T-cell (primary cell): ENCODE measurements at regions not wholly inside any gene's neighbourhood (a gene's known extent, or its start where the extent isn't known, plus 50 kb on each side); places are given as distances from the start of the nearest gene placed in this dataset.
"Not testable (repeated sequence)": the region's sequence is repeated elsewhere in the genome, so short reads cannot be mapped to it uniquely, and the experiment has no call there.

Experiments used
- ATAC-seq, 4 experiments: fragments of 200-7000 bp in 3 of 4; fragments of 150-1000 bp in 1 of 4; cut with Tn5 transposase; replicated peaks in 1 of 4; 1 replicate in 3 of 4; 2 replicates in 1 of 4; pipeline ENCODE4 v1.10.0; 2021; ENCODE audit warnings: moderate library complexity in 3 of 4, mild to moderate bottlenecking in 2 of 4, moderate number of reproducible peaks in 1 of 4
- CTCF ChIA-PET, 2 donors: fragments of 300-600 bp; sonication (Branson Sonifier 250); formaldehyde crosslinking; loops; one replicate each; lab custom pipeline; 2022; ENCODE audit warnings: antibody characterized with exemption in 2 of 2; lab: Charles Lee
- POLR2A ChIA-PET, 2 donors: fragments of 300-600 bp; sonication (Branson Sonifier 250); formaldehyde crosslinking; loops; one replicate each; lab custom pipeline; 2022; ENCODE audit warnings: antibody characterized with exemption in 2 of 2; lab: Charles Lee
- DNase-seq, 35 experiments: peaks; one replicate each; pipeline versions ENCODE4 v3.0.0 to v3.0.0-alpha.2; 2013 to 2023
- H3K27ac ChIP-seq: one replicate; pipeline ENCODE4 v1.5.1; 2013; ENCODE audit warnings: low read length
- H3K27me3 ChIP-seq, 2 experiments: replicated peaks in 1 of 2; 1 replicate in 1 of 2; 2 replicates in 1 of 2; pipeline versions ENCODE4 v1.6.1 to v1.7.0; 2013; ENCODE audit warnings: low read length in 1 of 2, mixed read lengths in 1 of 2; ENCODE audit not compliant: control insufficient read depth in 2 of 2, insufficient read depth in 2 of 2; ENCODE audit errors: extremely low read depth in 1 of 2
- H3K36me3 ChIP-seq, 2 donors: 1 replicate in 1 of 2; 2 replicates in 1 of 2; pipeline versions ENCODE4 v1.6.1 to v1.7.0; 2013; ENCODE audit warnings: low read length in 1 of 2; ENCODE audit not compliant: control insufficient read depth in 2 of 2, insufficient read depth in 1 of 2; ENCODE audit errors: extremely low read depth in 1 of 2
- H3K4me1 ChIP-seq, 2 experiments: 1 replicate in 1 of 2; 2 replicates in 1 of 2; pipeline versions ENCODE4 v1.6.1 to v1.7.0; 2013; ENCODE audit warnings: low read length in 2 of 2, mixed read lengths in 1 of 2; ENCODE audit not compliant: insufficient read depth in 2 of 2, control insufficient read depth in 1 of 2; ENCODE audit errors: extremely low read depth in 1 of 2
- H3K4me3 ChIP-seq, 2 donors: 1 replicate in 1 of 2; 2 replicates in 1 of 2; pipeline versions ENCODE4 v1.5.1 to v1.7.0; 2013; ENCODE audit warnings: mild to moderate bottlenecking in 2 of 2, low read length in 1 of 2, moderate library complexity in 1 of 2; ENCODE audit not compliant: control insufficient read depth in 1 of 2; ENCODE audit errors: extremely low read depth in 1 of 2
- H3K9me3 ChIP-seq: 2 replicates; pipeline ENCODE4 v1.7.0; 2013
- H3K27ac Mint-ChIP-seq, 2 donors: one replicate each; pipeline ENCODE4 v1.8.0; 2020 to 2021; ENCODE audit warnings: mild to moderate bottlenecking in 2 of 2, mixed read lengths in 2 of 2
- H3K27me3 Mint-ChIP-seq, 2 donors: one replicate each; pipeline ENCODE4 v1.8.0; 2021 to 2022; ENCODE audit warnings: mixed read lengths in 2 of 2
- H3K36me3 Mint-ChIP-seq: one replicate; pipeline ENCODE4 v1.8.0; 2021; ENCODE audit warnings: mixed read lengths
- H3K4me1 Mint-ChIP-seq, 3 donors: one replicate each; pipeline ENCODE4 v1.8.0; 2020 to 2022; ENCODE audit warnings: mixed read lengths in 3 of 3, mild to moderate bottlenecking in 1 of 3
- H3K4me3 Mint-ChIP-seq, 3 donors: one replicate each; pipeline ENCODE4 v1.8.0; 2020 to 2022; ENCODE audit warnings: mild to moderate bottlenecking in 3 of 3, mixed read lengths in 3 of 3, moderate library complexity in 3 of 3
- H3K9me3 Mint-ChIP-seq, 3 donors: one replicate each; pipeline ENCODE4 v1.8.0; 2020 to 2022; ENCODE audit warnings: mixed read lengths in 3 of 3
- WGBS: methylation state at CpG from one replicate; pipeline ENCODE4 v1.1.5; 2013; ENCODE audit warnings: missing lambda C conversion rate; ENCODE audit not compliant: insufficient coverage; 5-methylcytosine and 5-hydroxymethylcytosine counted together

DNA sequence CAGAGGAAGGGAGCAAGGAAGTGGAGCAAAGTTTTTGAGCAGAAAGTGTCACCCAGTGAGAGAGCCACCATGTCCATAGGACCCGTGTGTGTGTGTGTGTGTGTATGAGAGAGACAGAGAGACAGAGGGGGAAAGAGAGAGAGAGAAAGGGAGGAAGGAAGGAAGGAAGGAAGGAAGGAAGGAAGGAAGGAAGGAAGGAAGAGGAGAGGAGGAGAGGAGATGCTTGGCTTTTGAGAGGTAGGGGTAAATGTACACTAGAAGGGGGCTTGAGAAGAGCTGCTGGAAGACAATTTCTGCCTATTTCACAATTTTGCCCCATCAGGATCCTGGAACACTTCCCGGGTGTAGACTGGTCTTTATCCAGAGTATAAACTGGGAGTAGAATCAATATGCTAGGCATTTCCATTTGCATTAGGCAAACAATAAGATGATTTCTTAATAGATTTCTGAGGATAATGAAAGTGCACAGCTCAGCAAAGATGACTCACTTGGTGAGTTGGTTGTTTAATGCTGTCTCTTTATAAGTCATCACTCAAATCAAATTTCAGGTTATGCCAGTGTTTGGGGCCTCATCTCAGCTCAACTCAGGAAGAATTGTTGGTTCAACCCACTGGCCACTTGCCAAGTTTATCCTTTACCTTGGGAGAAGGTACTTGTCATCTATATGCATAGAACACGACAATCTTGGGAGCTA, 70.0 kb upstream of the FAM13C start:
- ATAC-seq (no peak), DNase-seq (no peak)
- CTCF ChIA-PET: no interaction called here
- no peak overlapping the region for H3K27ac ChIP-seq
- no peaks in the 10 kb centered on the region for H3K36me3 ChIP-seq
- H3K27me3 ChIP-seq: no peaks in the 10 kb centered on the region
- H3K36me3 Mint-ChIP-seq: no peaks in the 10 kb centered on the region
- H3K4me3 Mint-ChIP-seq: no peak overlapping the region
- POLR2A ChIA-PET: no interaction called here
- H3K27me3 Mint-ChIP-seq: peaks cover 0 to 5% of the 10 kb centered on the region in 2 donors
- no peaks in the 10 kb centered on the region for H3K4me1 Mint-ChIP-seq
- H3K9me3 Mint-ChIP-seq: peaks cover 0 to 8% (median 0%) of the 10 kb centered on the region in 3 donors
- no peaks in the 10 kb centered on the region for H3K9me3 ChIP-seq
- no peak overlapping the region for H3K4me3 ChIP-seq
- H3K4me1 ChIP-seq: no peaks in the 10 kb centered on the region
- WGBS: 80% methylated on average over 1 of the region's 3 CpGs
- no peak overlapping the region for H3K27ac Mint-ChIP-seq

GRCh38 chr10:59413795-59414194, 51.4 kb upstream of the FAM13C start:
- H3K4me1 Mint-ChIP-seq, H3K27me3 ChIP-seq, POLR2A ChIA-PET, H3K9me3 ChIP-seq, H3K4me1 ChIP-seq, CTCF ChIA-PET, H3K27ac ChIP-seq, H3K36me3 Mint-ChIP-seq, H3K27me3 Mint-ChIP-seq, H3K36me3 ChIP-seq, H3K4me3 ChIP-seq, DNase-seq, H3K4me3 Mint-ChIP-seq, ATAC-seq, H3K27ac Mint-ChIP-seq: not testable (repeated sequence)
- WGBS: 42% methylated on average over 5 of the region's 5 CpGs
- peaks cover 9 to 28% (median 22%) of the 10 kb centered on the region in 3 donors for H3K9me3 Mint-ChIP-seq
